Hepatocyte (in vitro differentiated cells): ENCODE measurements at regions not wholly inside any gene's neighbourhood (a gene's known extent, or its start where the extent isn't known, plus 50 kb on each side); places are given as distances from the start of the nearest gene placed in this dataset.
"Not testable (repeated sequence)": the region's sequence is repeated elsewhere in the genome, so short reads cannot be mapped to it uniquely, and the experiment has no call there.

ENCODE experiments used
- DNase-seq: peaks from one replicate; pipeline ENCODE4 v3.0.0-alpha.2; 2016; ENCODE audit warnings: low spot score
- H2AFZ ChIP-seq: fragments of 200-600 bp; sonication (generic); 2 replicates; pipeline ENCODE4 v1.6.0; 2016; ENCODE audit warnings: antibody characterized with exemption, mild to moderate bottlenecking
- H3K27ac ChIP-seq: fragments of 200-600 bp; sonication (generic); 2 replicates; pipeline ENCODE4 v1.5.1; 2016; ENCODE audit warnings: mild to moderate bottlenecking
- H3K27me3 ChIP-seq: fragments of 200-600 bp; sonication (generic); 2 replicates; pipeline ENCODE4 v1.6.1; 2016
- H3K36me3 ChIP-seq: fragments of 200-600 bp; sonication (generic); replicated peaks from 2 replicates; pipeline ENCODE4 v1.5.1; 2016; ENCODE audit warnings: low read depth; ENCODE audit not compliant: insufficient read depth
- H3K4me1 ChIP-seq: fragments of 200-600 bp; sonication (generic); 2 replicates; pipeline ENCODE4 v1.5.1; 2016; ENCODE audit warnings: mild to moderate bottlenecking, moderate library complexity; ENCODE audit not compliant: insufficient read depth
- H3K4me2 ChIP-seq: fragments of 200-600 bp; sonication (generic); 2 replicates; pipeline ENCODE4 v1.6.0; 2016
- H3K4me3 ChIP-seq: fragments of 200-600 bp; sonication (generic); 2 replicates; pipeline ENCODE4 v1.5.1; 2016; ENCODE audit warnings: mild to moderate bottlenecking
- H3K79me2 ChIP-seq: fragments of 200-600 bp; sonication (generic); 2 replicates; pipeline ENCODE4 v1.6.0; 2017; ENCODE audit warnings: mild to moderate bottlenecking
- H3K9me2 ChIP-seq: fragments of 200-600 bp; sonication (generic); replicated peaks from 2 replicates; pipeline ENCODE4 v1.6.0; 2017; ENCODE audit warnings: mild to moderate bottlenecking; ENCODE audit not compliant: insufficient read depth
- H3K9me3 ChIP-seq: fragments of 200-600 bp; sonication (generic); 2 replicates; pipeline ENCODE4 v1.5.1; 2016; ENCODE audit warnings: low read depth, mild to moderate bottlenecking
- H4K20me1 ChIP-seq: fragments of 200-600 bp; sonication (generic); 2 replicates; pipeline ENCODE4 v1.6.0; 2016; ENCODE audit warnings: mild to moderate bottlenecking; ENCODE audit not compliant: insufficient read depth, poor library complexity, severe bottlenecking
- EZH2 ChIP-seq: fragments of 200-600 bp; sonication (generic); IDR thresholded peaks from 2 replicates; pipeline ENCODE4 v1.6.1; 2016; ENCODE audit warnings: antibody characterized with exemption, mild to moderate bottlenecking, borderline replicate concordance
- EZH2phosphoT487 ChIP-seq: fragments of 200-600 bp; sonication (generic); IDR thresholded peaks from one replicate; pipeline ENCODE4 v1.6.1; 2018; ENCODE audit warnings: antibody characterized with exemption, mild to moderate bottlenecking, low read depth, moderate library complexity; ENCODE audit not compliant: unreplicated experiment, severe bottlenecking
- WGBS: methylation state at CpG from one replicate; pipeline ENCODE4 v1.1.6; 2016; ENCODE audit warnings: low lambda C conversion rate; ENCODE audit errors: missing lambda C conversion rate; 5-methylcytosine and 5-hydroxymethylcytosine counted together
- TF ChIP-seq, protein P1 (sequence below): fragments of 200-600 bp; sonication (generic); IDR thresholded peaks from 2 replicates; pipeline ENCODE4 v1.5.1; 2016; ENCODE audit warnings: antibody characterized with exemption, mild to moderate bottlenecking; ENCODE audit not compliant: poor library complexity

GRCh38 chr18:1435487-1435886 is 530.8 kb downstream of the ADCYAP1 start:
- no peak for TF ChIP-seq EZH2phosphoT487
- no peak for TF ChIP-seq EZH2
- TF ChIP-seq, protein P1, sequence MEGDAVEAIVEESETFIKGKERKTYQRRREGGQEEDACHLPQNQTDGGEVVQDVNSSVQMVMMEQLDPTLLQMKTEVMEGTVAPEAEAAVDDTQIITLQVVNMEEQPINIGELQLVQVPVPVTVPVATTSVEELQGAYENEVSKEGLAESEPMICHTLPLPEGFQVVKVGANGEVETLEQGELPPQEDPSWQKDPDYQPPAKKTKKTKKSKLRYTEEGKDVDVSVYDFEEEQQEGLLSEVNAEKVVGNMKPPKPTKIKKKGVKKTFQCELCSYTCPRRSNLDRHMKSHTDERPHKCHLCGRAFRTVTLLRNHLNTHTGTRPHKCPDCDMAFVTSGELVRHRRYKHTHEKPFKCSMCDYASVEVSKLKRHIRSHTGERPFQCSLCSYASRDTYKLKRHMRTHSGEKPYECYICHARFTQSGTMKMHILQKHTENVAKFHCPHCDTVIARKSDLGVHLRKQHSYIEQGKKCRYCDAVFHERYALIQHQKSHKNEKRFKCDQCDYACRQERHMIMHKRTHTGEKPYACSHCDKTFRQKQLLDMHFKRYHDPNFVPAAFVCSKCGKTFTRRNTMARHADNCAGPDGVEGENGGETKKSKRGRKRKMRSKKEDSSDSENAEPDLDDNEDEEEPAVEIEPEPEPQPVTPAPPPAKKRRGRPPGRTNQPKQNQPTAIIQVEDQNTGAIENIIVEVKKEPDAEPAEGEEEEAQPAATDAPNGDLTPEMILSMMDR, result no peak

DNA sequence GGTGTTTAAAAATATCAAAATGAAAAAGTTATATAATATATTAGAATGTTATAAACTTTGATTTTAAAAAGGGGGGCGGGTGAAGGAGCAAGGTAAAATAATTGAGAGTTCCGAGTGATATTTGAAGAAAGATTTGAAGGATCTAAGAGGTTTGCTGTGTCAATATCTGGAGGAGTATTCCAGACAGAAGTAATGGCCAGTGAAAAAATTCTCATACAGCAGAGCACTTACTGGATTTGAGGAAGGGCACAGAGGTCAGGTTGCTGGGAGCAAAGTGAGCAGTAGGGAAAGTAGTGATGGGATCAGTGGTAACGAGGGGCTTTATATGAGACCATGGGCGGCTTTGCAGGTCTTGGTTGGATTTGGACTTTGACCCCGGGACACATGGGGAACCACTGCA is 531.5 kb downstream of the ADCYAP1 start:
- no peaks in the 10 kb centered on the region for H3K9me2 ChIP-seq
- no peaks in the 10 kb centered on the region for H3K79me2 ChIP-seq
- H3K4me2 ChIP-seq, result no peak overlapping the region
- no peaks in the 10 kb centered on the region for H4K20me1 ChIP-seq
- no peak overlapping the region for H3K27ac ChIP-seq
- H3K4me3 ChIP-seq, result no peak overlapping the region
- no peaks in the 10 kb centered on the region for H3K9me3 ChIP-seq
- no peak for DNase-seq
- no peaks in the 10 kb centered on the region for H3K36me3 ChIP-seq
- H3K27me3 ChIP-seq, result no peaks in the 10 kb centered on the region
- no peak overlapping the region for H2AFZ ChIP-seq
- H3K4me1 ChIP-seq, result no peaks in the 10 kb centered on the region
- TF ChIP-seq, protein P1, result no peak
- no peak for TF ChIP-seq EZH2
- no peak for TF ChIP-seq EZH2phosphoT487
- WGBS, result 51% methylated on average over 5 of the region's 5 CpGs

More at GRCh38 chr18:1435487-1435886, 530.8 kb downstream of the ADCYAP1 start:
- Histone ChIP-seq H3K27me3 (no peaks in the 10 kb centered on the region), H3K4me1 (no peaks in the 10 kb centered on the region), H3K4me2 (no peak overlapping the region), H4K20me1 (no peaks in the 10 kb centered on the region), H3K27ac (no peak overlapping the region), H3K36me3 (no peaks in the 10 kb centered on the region), H3K9me3 (no peaks in the 10 kb centered on the region), H3K4me3 (no peak overlapping the region), H2AFZ (no peak overlapping the region), H3K9me2 (no peaks in the 10 kb centered on the region), H3K79me2 (no peaks in the 10 kb centered on the region)
- no peak for DNase-seq
- 49% methylated on average over 2 of the region's 2 CpGs for WGBS

GRCh38 chr18:1438458-1438910 is 533.8 kb downstream of the ADCYAP1 start:
- Histone ChIP-seq H3K36me3 (no peaks in the 10 kb centered on the region), H3K4me3 (no peak overlapping the region), H3K27me3 (no peaks in the 10 kb centered on the region), H3K9me3 (no peaks in the 10 kb centered on the region), H3K4me1 (no peaks in the 10 kb centered on the region), H3K4me2 (no peak overlapping the region), H3K9me2 (no peaks in the 10 kb centered on the region), H2AFZ (no peak overlapping the region), H4K20me1 (no peaks in the 10 kb centered on the region), H3K79me2 (no peaks in the 10 kb centered on the region), H3K27ac (no peak overlapping the region)
- 76% methylated on average over 8 of the region's 8 CpGs for WGBS
- DNase-seq, result no peak
- no peak for TF ChIP-seq EZH2
- no peak for TF ChIP-seq EZH2phosphoT487
- TF ChIP-seq, protein P1, result no peak

DNA sequence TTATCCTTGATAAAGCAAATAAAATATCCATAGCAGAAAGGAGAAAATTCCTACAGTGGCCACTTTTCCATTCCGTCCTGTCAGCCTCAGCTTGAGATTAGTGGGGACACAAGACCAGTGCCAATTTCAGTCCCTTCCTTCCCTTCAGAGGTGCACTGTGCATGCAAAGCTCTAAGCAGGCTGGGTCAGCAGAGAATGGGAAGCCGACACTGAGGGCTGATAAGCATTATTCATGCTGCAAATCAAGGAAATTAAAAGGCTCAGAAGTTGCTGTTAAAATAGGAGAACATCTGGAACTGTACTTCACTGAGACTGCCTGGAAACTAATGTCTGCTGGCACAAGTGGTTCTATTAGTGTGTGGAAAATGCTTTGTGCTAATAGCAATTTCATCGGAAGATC is 534.3 kb downstream of the ADCYAP1 start:
- Histone ChIP-seq H3K4me1 (no peaks in the 10 kb centered on the region), H3K27ac (no peak overlapping the region)

GRCh38 chr18:1444062-1444461 is 539.4 kb downstream of the ADCYAP1 start:
- H3K4me3 ChIP-seq, H3K27me3 ChIP-seq, H3K9me3 ChIP-seq, H3K27ac ChIP-seq, H4K20me1 ChIP-seq, H3K79me2 ChIP-seq, H3K9me2 ChIP-seq, H3K4me2 ChIP-seq, H3K36me3 ChIP-seq, H3K4me1 ChIP-seq, DNase-seq, H2AFZ ChIP-seq: not testable (repeated sequence)
- WGBS, result 81% methylated on average over 2 of the region's 2 CpGs

More for the DNA sequence above, 534.3 kb downstream of the ADCYAP1 start:
- TF ChIP-seq EZH2phosphoT487, result no peak
- TF ChIP-seq, protein P1, result no peak
- no peak for TF ChIP-seq EZH2
- no peaks in the 10 kb centered on the region for H3K36me3 ChIP-seq
- H3K9me2 ChIP-seq, result no peaks in the 10 kb centered on the region
- no peak for DNase-seq
- H3K27me3 ChIP-seq, result no peaks in the 10 kb centered on the region
- H4K20me1 ChIP-seq, result no peaks in the 10 kb centered on the region
- H2AFZ ChIP-seq, result no peak overlapping the region
- no peak overlapping the region for H3K4me3 ChIP-seq
- 75% methylated on average over 3 of the region's 3 CpGs for WGBS
- no peak overlapping the region for H3K4me2 ChIP-seq
- no peaks in the 10 kb centered on the region for H3K79me2 ChIP-seq
- no peaks in the 10 kb centered on the region for H3K9me3 ChIP-seq
